HG02678 (cell line): ENCODE measurements at regions not wholly inside any gene's neighbourhood (a gene's known extent, or its start where the extent isn't known, plus 50 kb on each side); places are given as distances from the start of the nearest gene placed in this dataset.

Experiments
- ATAC-seq: cut with Tn5 transposase; IDR thresholded peaks from one replicate; pipeline ENCODE4 v1.9.1; 2021; ENCODE audit warnings: mild to moderate bottlenecking, moderate library complexity; ENCODE audit not compliant: unreplicated experiment

GRCh38 chr13:74219566-74219965 lies 85.4 kb upstream of the KLF12 start:
- ATAC-seq, result no peak

- ATAC-seq, result no peak
These were observed 84.1 kb upstream of the KLF12 start for GRCh38 chr13:74218291-74218690.

- no peak for ATAC-seq
These were observed 83.6 kb upstream of the KLF12 start for GRCh38 chr13:74217811-74218210.

- no peak for ATAC-seq
These were observed 81.2 kb upstream of the KLF12 start for GRCh38 chr13:74215420-74215819.

DNA sequence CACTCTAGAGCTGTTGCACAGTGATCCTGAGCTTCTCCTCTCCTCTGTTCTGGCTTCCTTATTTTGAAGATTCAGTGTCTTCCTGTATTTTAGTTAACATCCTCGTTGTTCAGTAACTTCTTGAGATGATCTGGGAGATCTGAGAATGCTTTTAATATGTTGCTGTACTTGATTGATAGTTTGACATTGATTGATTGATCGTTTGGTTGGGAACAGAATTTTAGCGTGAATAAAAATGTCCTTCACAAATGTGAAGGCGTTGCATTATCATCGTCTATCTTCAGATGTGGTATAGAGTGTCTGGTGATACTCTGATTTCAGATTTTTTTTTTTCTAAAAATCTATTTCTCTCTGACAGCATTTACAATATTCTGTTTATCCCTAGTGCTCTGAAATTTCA lies 80.1 kb upstream of the KLF12 start:
- no peak for ATAC-seq

- ATAC-seq, result no peak
These were observed 76.6 kb upstream of the KLF12 start for GRCh38 chr13:74210693-74211393.

DNA sequence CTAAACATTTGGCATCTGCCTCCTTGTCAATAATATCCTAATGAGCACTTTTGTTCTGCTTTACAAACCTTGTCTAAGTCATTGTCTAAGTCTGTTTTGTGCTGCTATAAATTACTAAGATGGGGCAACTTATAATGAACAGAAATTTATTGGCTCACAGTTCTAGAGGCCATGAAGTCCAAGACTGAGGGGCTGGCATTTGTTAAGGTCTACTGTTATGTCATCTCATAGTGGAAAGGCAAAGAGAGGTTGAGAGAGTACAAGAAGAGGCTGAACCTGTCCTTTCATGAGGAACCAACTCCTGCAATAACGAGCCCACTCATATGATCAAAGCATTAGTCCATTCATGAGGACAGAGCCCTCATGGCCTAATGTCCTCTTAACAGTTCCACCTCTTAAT lies 72.7 kb upstream of the KLF12 start:
- no peak for ATAC-seq

GRCh38 chr13:74206061-74206561 lies 71.9 kb upstream of the KLF12 start:
- ATAC-seq, result no peak

DNA sequence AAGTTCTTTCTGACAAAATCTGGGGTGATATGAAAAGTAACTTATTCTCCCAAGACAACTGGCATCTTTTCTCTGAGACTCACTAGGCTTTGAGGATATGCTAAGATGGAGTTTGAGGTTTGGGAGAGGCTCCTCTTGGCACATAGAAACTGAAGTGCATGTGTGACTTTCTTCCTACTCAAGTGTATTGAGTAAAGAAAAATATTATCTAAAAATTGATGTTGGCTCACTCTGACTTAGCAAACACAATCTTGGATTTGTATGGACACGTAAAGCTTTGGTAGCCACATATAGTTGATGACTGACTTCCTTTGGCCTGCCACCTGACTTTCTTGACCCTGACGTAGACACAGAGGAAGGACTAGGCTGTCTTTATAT lies 71.1 kb upstream of the KLF12 start:
- ATAC-seq, result no peak

DNA sequence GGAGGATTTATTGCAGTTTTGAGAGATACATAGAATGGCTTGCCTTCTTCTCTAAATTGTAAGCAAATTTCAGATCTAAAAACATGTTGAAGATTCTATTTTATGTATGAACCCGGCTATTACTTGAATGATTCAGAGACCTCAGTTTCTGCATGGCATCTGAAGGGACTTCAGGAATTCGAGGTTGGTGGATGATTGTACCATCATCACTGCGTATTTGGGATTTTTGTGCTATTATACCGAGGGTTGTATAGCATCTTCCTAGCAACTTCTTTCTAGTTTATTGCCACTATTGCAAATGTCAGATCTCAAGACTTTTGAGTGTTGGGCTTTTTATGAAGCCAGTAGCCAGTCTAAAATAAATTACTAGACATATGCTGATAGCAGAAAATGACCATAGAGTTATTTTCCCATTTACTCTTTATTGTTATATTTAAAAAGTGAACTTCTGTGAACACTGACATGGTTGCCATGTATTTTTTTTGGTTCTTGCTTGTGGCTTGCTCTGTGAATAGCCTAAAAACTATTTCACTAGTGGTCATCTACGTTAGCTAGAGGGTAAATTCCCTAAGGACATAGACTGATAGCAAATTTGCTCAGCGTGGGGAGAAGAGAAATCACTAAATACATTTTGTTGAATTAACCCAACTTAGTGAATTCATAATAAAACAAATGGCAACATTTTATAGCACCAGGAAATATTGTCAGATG lies 70.6 kb upstream of the KLF12 start:
- no peak for ATAC-seq

- no peak for ATAC-seq
These were observed 69.4 kb upstream of the KLF12 start for GRCh38 chr13:74203576-74203975.

DNA sequence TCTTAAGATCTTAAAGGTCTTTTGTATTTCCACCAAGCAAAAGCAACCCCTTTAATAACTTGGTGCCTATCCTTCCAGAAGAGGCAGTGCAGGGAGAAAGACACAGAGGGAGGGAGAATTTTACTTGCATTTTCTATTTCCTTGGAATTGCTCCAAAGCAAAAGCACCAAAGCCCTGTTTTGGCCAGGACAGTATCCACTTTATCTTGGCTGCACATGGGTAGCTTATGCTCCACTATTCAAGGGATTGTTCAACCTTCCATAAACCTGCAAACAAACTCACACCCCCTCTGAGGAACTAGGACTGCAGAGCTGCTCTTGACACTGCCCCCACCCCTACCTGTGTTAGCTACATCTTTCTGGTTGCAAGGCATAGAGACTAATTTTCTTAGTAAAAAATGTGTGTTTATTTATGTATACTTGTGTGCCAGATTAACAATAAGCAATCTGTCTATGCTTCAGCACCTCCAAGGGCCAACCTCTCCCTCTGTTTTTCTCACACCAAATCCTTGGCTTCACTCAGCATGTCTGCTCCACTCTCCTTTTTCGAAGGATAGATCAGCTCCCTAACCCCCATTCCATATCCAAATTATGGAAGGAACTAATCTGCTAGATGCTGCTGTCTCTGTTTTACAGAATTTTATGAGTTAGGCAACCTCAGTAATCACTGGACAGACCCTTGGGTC lies 68.1 kb upstream of the KLF12 start:
- ATAC-seq, result no peak

- ATAC-seq, result no peak
These were observed 67.3 kb upstream of the KLF12 start for GRCh38 chr13:74201530-74201929.

GRCh38 chr13:74200081-74200480 lies 65.9 kb upstream of the KLF12 start:
- ATAC-seq, result no peak

- ATAC-seq, result no peak
These were observed 63.6 kb upstream of the KLF12 start for GRCh38 chr13:74197677-74198429.

DNA sequence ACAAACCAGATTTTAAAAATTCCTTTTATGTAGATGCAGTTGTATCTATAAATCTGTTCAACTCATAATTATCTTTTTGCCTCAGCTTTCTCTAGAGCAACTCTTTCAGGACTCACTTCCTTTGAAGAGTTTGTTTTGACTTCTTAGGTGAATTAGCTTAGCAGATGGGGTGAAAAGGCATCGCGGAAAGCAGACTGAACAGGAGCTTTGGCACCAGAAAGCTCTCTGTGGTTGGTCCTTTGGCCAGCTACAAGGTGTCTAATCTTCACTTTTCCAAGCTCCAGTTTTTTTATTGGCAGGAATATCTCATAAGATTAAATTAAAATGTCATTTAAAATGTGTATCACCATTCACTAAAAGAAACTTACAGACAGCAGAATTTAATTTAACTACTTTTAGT lies 60.6 kb upstream of the KLF12 start:
- no peak for ATAC-seq

DNA sequence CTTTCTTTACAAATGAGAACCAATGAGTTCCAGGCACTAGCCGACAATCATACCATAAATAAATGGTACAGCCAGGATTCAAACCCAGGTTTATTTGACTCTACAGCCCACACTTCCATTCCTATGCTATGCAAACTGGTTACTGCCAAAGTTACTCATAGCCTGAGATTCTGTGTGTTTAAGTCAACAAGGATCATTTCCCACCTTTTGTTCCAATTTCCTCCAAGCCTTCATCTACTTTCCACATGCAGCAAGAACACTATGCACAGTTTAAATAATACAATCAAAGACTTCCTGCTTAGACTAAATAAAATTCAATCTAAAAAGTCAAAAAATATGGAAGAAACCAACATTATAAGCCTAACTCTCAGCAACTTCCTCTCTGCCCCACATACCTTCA lies 59.2 kb upstream of the KLF12 start:
- no peak for ATAC-seq

DNA sequence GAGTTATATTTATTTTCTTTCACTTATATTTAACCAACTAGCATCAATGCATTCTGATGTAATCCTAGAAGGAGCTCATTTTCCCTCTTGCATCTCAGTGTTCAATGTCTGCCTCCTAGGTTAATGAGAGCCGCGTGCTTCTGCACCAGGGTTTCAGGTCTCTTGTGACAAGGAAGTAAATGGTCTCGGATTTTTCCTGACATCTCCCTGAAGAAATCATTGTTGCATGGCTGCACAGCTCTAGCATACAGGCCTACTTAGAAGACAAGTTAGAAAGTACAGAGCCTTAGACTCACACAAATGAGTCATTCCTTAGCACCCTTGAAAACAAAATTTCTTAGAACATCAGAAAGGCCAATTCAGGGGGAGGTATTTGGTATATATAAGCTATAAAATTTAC lies 57.2 kb upstream of the KLF12 start:
- ATAC-seq, result no peak

GRCh38 chr13:74190999-74191398 lies 56.8 kb upstream of the KLF12 start:
- no peak for ATAC-seq

DNA sequence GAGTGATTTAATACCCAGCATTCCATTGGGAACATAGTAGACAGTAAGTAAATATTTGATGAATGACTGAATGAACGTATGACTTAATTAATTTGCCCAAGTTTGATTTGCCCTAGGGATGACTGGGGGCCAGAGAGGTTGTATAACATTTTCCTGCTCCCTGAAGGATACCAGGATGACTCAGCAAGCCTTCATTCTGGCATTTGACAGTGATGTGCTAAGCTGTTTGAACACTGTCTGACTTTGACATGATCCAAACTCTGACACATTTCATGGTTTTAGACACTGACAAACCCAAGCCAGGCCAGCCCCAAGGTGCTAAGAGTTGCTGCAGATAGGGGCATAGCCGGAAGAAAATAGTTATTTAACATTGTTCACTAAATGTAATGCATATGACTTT lies 53.4 kb upstream of the KLF12 start:
- no peak for ATAC-seq

- ATAC-seq, result no peak
These were observed 50.1 kb upstream of the KLF12 start for GRCh38 chr13:74184283-74184682.
